Hematopoietic multipotent progenitor cell treated with erythropoietin and hydrocortisone succinate and interleukin-3 and kit ligand, for 8 days (in vitro differentiated cells): ENCODE measurements at regions not wholly inside any gene's neighbourhood (a gene's known extent, or its start where the extent isn't known, plus 50 kb on each side); places are given as distances from the start of the nearest gene placed in this dataset.

Experiments used
- DNase-seq: peaks from one replicate; pipeline ENCODE4 v3.0.0-alpha.2; 2015

- no peak for DNase-seq
Measured at GRCh38 chr7:96638669-96639068, 71.0 kb downstream of the SEM1 start.

- DNase-seq, result no peak
Measured at GRCh38 chr7:96637522-96637921, 72.1 kb downstream of the SEM1 start.

GRCh38 chr7:96636979-96637378 is 72.7 kb downstream of the SEM1 start:
- no peak for DNase-seq

GRCh38 chr7:96636342-96636860 is 73.2 kb downstream of the SEM1 start:
- DNase-seq, result no peak

GRCh38 chr7:96629884-96630283 is 79.8 kb downstream of the SEM1 start:
- DNase-seq, result no peak

- DNase-seq, result no peak
Measured at GRCh38 chr7:96624954-96625353, 84.7 kb downstream of the SEM1 start.

GRCh38 chr7:96621932-96622331 is 87.7 kb downstream of the SEM1 start:
- no peak for DNase-seq

- no peak for DNase-seq
Measured at GRCh38 chr7:96614154-96614867, 95.3 kb downstream of the SEM1 start.

- no peak for DNase-seq
Measured at GRCh38 chr7:96612034-96612433, 97.6 kb downstream of the SEM1 start.

GRCh38 chr7:96605045-96605716 is 104.5 kb downstream of the SEM1 start:
- no peak for DNase-seq

GRCh38 chr7:96599288-96599936 is 110.2 kb downstream of the SEM1 start:
- DNase-seq, result no peak

- no peak for DNase-seq
Measured at GRCh38 chr7:96598421-96598820, 111.2 kb downstream of the SEM1 start.

- DNase-seq, result peak; percentile 9
Measured at GRCh38 chr7:96596120-96596826, 113.4 kb downstream of the SEM1 start.

- DNase-seq, result no peak
Measured at GRCh38 chr7:96591900-96592676, 117.6 kb downstream of the SEM1 start.

- DNase-seq, result no peak
Measured at GRCh38 chr7:96591159-96591899, 118.3 kb downstream of the SEM1 start.

GRCh38 chr7:96589038-96589437 is 120.6 kb downstream of the SEM1 start:
- no peak for DNase-seq

- no peak for DNase-seq
Measured at GRCh38 chr7:96579119-96579518, 130.5 kb downstream of the SEM1 start.

- DNase-seq, result no peak
Measured at GRCh38 chr7:96578606-96579005, 131.0 kb downstream of the SEM1 start.

- DNase-seq, result no peak
Measured at GRCh38 chr7:96563409-96563808, 146.2 kb downstream of the SEM1 start.

GRCh38 chr7:96562966-96563365 is 146.7 kb downstream of the SEM1 start:
- no peak for DNase-seq

GRCh38 chr7:96562458-96562857 is 147.2 kb downstream of the SEM1 start:
- no peak for DNase-seq

- DNase-seq, result no peak
Measured at GRCh38 chr7:96561892-96562291, 147.8 kb downstream of the SEM1 start.
